ENCODE measurements at regions not wholly inside any gene's neighbourhood (a gene's known extent, or its start where the extent isn't known, plus 50 kb on each side); places are given as distances from the start of the nearest gene placed in this dataset.
A peak's percentile ranks its signal among the peaks of the same experiment; 100 is the strongest.

GRCh38 chr12:42969355-42969754, 379.8 kb upstream of the PRICKLE1 start:
- H3K9me1 ChIP-seq (replicated peaks; ENCODE audit: control insufficient read depth, extremely low read depth, insufficient read depth, low read length): no peaks in the 10 kb centered on the region
- H3K36me3 ChIP-seq (ENCODE audit: control insufficient read depth in 2 of 2, extremely low read depth in 1 of 2, insufficient read depth in 2 of 2, low read length in 2 of 2): no peaks in the 10 kb centered on the region
- H2AFZ ChIP-seq (ENCODE audit: low read depth, low read length): peak overlapping the region; percentile 20
- H3K4me2 ChIP-seq (ENCODE audit: insufficient read depth, low read length): peak overlapping the region; percentile 33
- FAIRE-seq: peak; percentile 33
- H3K27me3 ChIP-seq (ENCODE audit: control insufficient read depth in 2 of 2, insufficient read depth in 2 of 2, low read length in 2 of 2): no peaks in the 10 kb centered on the region
- peak overlapping the region; percentile 63 for H3K27ac ChIP-seq (ENCODE audit: insufficient read depth, low read depth, low read length)
- H3K9ac ChIP-seq (replicated peaks; ENCODE audit: extremely low read depth, insufficient read depth, low read length): peak overlapping the region; percentile 25
- CTCF ChIA-PET: interaction anchor here (0.8 to 2.0 kb wide), 7 partner anchors 8 to 313 kb away, joined by 3 to 7 read pairs (median 4); no protein-coding TSS in a partner anchor
- intact Hi-C loops (cut with micrococcal nuclease): loop anchor here (1.0 to 2.0 kb wide), 4 partner anchors 8 to 487 kb away; no protein-coding TSS in a partner anchor
- no peaks in the 10 kb centered on the region for H3K9me3 ChIP-seq (replicated peaks; ENCODE audit: control insufficient read depth, insufficient read depth, low read length)
- H3K4me1 ChIP-seq (ENCODE audit: control insufficient read depth, extremely low read depth, insufficient read depth, low read length): peaks cover 42% of the 10 kb centered on the region
- dilution Hi-C loops (cut with MboI; ENCODE audit: extremely low pct_ligation_motif_present, low sequenced_read_pairs): no loop called here
- no TSS peak for BruUV-seq (replicated peaks)
- DNase-seq (ENCODE audit: low read depth, low spot score): peak; percentile 82
- POLR2A ChIA-PET: interaction anchor here (1.3 kb wide), 1 partner anchor 313 kb away, joined by 6 read pairs; no protein-coding TSS in a partner anchor
- H3K79me2 ChIP-seq (ENCODE audit: control insufficient read depth, insufficient read depth, low read length): no peaks in the 10 kb centered on the region
- no peaks in the 10 kb centered on the region for H4K20me1 ChIP-seq (replicated peaks; ENCODE audit: control insufficient read depth, extremely low read depth, insufficient read depth, low read length)
- H3K4me3 ChIP-seq (replicated peaks in 1 of 3; ENCODE audit: insufficient read depth in 1 of 3, low read depth in 1 of 3, low read length in 3 of 3): no peak overlapping the region
- TF ChIP-seq MYC (IDR thresholded peaks at IDR 0.05; ENCODE audit: low read depth, low read length) (no peak), POLR2AphosphoS5 (IDR thresholded peaks at IDR 0.05; ENCODE audit: insufficient read depth, low read depth, low read length) (peak; percentile 62), JUN (IDR thresholded peaks at IDR 0.05; ENCODE audit: borderline replicate concordance, insufficient read depth, insufficient read length, low read depth) (no peak), POLR2A (IDR thresholded peaks at IDR 0.05; ENCODE audit: low read depth, low read length) (peak; percentile 61)

GRCh38 chr12:42968426-42968825, 378.9 kb upstream of the PRICKLE1 start:
- no TSS peak for BruUV-seq (replicated peaks)
- FAIRE-seq: no peak
- Histone ChIP-seq H3K9me1 (replicated peaks; ENCODE audit: control insufficient read depth, extremely low read depth, insufficient read depth, low read length) (no peaks in the 10 kb centered on the region), H4K20me1 (replicated peaks; ENCODE audit: control insufficient read depth, extremely low read depth, insufficient read depth, low read length) (no peaks in the 10 kb centered on the region), H3K36me3 (ENCODE audit: control insufficient read depth in 2 of 2, extremely low read depth in 1 of 2, insufficient read depth in 2 of 2, low read length in 2 of 2) (no peaks in the 10 kb centered on the region), H3K9ac (replicated peaks; ENCODE audit: extremely low read depth, insufficient read depth, low read length) (no peak overlapping the region), H2AFZ (ENCODE audit: low read depth, low read length) (peak overlapping the region; percentile 69), H3K4me3 (replicated peaks in 1 of 3; ENCODE audit: insufficient read depth in 1 of 3, low read depth in 1 of 3, low read length in 3 of 3) (no peak overlapping the region), H3K4me2 (ENCODE audit: insufficient read depth, low read length) (peak overlapping the region; percentile 33), H3K9me3 (replicated peaks; ENCODE audit: control insufficient read depth, insufficient read depth, low read length) (no peaks in the 10 kb centered on the region), H3K27me3 (ENCODE audit: control insufficient read depth in 2 of 2, insufficient read depth in 2 of 2, low read length in 2 of 2) (no peaks in the 10 kb centered on the region), H3K27ac (ENCODE audit: insufficient read depth, low read depth, low read length) (peak overlapping the region; percentile 63), H3K4me1 (ENCODE audit: control insufficient read depth, extremely low read depth, insufficient read depth, low read length) (peaks cover 44% of the 10 kb centered on the region), H3K79me2 (ENCODE audit: control insufficient read depth, insufficient read depth, low read length) (no peaks in the 10 kb centered on the region)
- peak; percentile 31 for DNase-seq (ENCODE audit: low read depth, low spot score)
- dilution Hi-C loops (cut with MboI; ENCODE audit: extremely low pct_ligation_motif_present, low sequenced_read_pairs) (no loop called here), intact Hi-C loops (cut with micrococcal nuclease) (loop anchor here (2.0 kb wide), 2 partner anchors 110 to 486 kb away; no protein-coding TSS in a partner anchor)
- ChIA-PET POLR2A (no interaction called here), CTCF (interaction anchor here (1.1 kb wide), 2 partner anchors 268 to 314 kb away, joined by 3 to 4 read pairs; no protein-coding TSS in a partner anchor)
- TF ChIP-seq FOS (IDR thresholded peaks at IDR 0.05; ENCODE audit: borderline replicate concordance, insufficient read depth, low read length): peak; percentile 56
- TF ChIP-seq POLR2A (IDR thresholded peaks at IDR 0.05; ENCODE audit: low read depth, low read length): no peak
- TF ChIP-seq JUN (IDR thresholded peaks at IDR 0.05; ENCODE audit: borderline replicate concordance, insufficient read depth, insufficient read length, low read depth): peak; percentile 38

All from endothelial cell of umbilical vein (primary cell).